ENCODE measurements at regions not wholly inside any gene's neighbourhood (a gene's known extent, or its start where the extent isn't known, plus 50 kb on each side); places are given as distances from the start of the nearest gene placed in this dataset.

DNA sequence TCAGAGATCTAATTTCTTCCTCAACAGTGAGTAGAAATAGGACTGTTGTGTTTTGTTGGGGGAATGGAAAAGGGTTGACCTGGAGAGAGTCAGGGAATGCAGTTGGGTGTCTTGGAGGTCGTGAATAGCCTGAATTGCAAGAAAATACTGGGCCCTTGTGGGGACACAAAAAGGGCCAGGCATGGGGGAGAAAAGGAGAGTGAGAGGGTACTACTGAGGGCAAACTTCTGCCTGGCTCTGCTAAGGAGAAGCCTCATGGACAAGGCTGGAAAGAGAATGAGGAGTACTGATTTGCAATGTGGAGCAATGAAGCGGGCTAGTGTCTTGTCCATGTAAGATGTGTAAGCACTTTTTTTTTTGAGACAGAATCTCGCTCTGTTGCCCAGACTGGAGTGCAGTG, 96.2 kb upstream of the IRF2BP2 start:
- no peak for DNase-seq (ENCODE audit: low read depth, low spot score)

DNA sequence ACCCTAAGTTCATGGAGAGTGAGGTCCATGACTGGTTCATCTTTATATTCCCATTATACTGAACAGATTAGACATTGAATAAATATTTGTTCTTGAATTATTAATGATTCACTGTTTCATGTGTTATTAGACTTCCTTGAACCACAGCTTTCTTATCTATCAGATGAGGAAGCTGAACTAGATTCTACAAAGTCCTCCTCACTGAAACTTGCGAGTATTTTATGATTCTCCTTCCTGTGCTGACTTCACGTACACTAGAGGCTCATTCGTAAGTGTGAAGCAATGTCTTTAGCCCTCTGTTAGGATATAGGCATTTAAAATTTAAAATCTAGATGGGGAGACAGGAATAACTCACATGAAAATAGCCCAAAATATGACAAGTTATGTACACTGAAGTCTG, 95.6 kb upstream of the IRF2BP2 start:
- no peak for DNase-seq (ENCODE audit: low read depth, low spot score)

DNA sequence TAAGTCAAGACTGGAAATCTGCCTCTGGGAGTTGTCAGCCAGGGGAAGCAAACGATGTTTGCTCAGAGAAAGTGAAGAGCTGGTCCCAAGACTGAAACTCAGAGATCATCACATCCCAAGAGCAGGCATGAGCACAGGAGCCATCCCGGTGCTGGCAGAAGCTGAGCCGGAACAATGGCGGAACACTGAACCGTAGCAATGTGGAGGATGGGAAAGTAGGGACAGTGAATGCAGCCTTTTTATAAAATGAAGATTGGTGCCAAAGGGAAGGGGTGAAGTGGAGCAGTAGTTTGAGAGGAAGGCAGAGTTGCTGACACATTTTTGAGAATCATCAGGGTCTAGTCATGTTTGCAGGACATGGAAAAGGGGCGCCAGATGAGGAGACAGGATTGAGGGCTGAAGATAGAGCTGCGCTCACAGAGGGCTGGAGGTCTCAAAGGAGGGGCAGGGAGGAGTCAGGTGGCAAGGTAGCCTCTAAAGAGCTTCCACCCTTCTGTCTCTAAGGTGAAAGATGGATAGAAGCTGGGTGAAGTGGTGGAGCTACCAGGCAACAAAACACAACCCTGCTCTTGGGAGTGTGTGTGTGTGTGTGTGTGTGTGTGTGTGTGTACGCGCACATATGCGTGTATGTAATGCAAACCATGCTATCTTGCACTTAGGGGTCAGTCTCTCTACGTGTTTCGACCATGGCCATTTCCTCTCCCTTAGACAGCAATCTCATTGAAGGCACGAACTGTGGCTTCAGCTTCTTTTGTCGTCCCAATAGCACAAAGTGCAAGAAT, 94.3 kb upstream of the IRF2BP2 start:
- no peak for DNase-seq (ENCODE audit: low read depth, low spot score)

DNA sequence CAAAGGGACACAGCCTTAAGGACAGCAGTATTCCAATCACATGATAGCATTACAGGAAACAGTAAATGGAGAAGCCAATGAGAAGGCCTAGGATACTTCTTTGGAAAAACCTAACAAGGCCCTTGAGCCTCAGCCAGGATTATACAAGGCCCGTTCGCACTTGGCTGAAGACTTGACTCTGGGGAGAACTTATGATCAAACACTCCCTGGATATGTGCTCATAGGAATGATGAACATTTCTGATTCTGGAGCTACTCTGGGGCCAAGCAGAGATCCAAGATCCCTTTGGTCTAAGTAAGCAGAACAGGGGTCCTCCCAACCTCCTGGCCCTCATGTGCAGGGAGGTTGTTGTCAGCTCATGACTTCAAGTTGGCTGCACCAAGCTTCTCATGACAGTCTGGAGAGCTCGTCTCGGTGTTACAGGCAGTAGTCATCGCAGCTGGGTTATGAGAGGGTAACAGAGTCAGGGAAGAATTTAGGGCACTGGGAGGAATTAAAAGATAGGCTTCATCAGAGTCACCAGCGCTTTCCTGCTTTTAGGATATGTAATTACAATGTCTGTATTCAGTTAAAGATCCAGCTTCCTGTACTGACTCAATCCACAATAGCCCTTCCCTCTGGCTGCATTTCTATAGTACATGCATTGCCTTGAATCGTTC, 92.5 kb upstream of the IRF2BP2 start:
- no peak for DNase-seq (ENCODE audit: low read depth, low spot score)

DNA sequence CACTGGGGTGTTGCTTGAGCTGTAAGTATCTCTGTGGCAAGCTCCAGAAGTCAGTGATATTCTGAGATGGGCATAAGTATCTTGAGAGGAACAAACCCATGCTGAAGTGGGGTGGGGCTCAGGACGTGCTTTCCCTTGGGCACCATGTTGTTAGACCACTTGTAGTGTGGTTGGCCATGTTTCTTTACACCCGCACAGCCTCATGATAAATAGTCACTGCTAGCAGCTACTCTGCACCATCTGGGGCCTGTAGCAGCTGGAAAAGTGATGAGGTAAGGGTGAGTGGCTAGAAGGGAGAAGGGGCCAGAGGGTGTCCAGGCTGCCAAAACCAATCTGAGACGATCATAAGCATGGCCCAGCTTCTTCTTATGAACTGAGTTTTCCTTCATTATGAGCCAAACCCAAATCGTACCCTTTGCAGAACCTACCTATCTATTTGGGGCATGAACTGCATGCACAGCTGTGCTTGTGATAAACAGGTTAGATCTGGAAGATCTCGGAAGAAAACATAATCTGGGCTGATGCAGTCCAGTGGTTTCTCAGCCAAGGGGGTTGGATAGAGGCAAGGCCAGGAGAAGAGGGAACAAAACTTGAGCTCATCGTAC, 91.9 kb upstream of the IRF2BP2 start:
- DNase-seq (ENCODE audit: low read depth, low spot score), result no peak

DNA sequence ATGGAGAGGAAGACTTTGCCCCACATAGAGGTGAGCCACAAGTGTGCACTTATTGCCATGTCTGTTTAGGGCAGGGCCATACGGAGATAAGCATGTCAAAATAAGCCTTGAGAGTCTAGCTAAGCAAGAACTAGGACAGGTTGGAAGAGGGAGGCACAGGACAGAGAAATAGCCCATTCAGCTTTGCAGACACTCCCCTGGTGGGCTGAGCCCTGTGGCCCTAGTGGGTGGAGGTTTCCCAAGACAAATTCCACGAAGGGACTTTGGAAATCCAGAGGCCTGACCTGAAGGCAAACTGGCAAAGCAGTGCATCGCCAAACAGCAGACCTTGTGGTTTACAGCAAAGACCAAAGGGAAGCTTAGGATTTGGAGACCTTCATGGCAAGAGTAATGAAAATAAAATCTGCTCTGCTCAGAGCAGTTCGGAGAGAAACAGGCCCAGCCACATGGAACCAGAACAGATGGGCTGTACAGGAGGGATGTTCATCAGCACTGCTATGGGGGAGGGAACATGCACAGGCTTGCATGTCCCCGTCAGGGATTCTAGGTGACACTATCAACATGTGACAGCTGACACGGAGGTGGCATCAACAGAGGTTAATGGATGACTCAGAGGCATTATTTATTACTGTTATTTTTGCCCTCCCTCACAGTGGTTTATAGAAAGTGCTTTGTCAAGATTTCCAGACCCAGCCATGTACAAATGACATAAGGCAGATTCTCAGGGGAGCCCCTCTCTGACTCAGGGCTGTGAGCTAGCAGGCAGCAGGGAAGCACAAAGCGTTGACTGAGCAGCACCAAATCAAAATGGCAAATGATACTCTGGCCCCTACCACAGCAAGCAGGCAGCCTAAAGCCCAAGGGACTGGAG, 90.1 kb upstream of the IRF2BP2 start:
- no peak for DNase-seq (ENCODE audit: low read depth, low spot score)

DNA sequence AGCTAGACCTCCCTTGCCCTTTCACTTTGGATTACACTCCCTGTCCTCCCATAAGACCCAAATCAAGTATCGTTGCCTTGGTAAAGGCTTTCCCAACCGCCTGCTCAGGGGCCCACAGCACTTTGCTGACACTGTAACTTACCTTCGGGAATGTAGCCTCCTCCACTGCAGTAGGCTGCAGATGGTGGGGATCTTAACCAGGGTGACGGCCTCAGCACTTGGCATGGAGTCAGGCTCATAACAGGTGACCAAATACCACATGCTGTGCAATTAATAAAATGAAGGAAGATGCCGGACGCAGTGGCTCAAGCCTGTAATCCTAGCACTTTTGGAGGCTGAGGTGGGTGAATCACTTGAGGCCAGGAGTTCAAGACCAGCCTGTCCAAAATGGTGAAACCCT, 88.7 kb upstream of the IRF2BP2 start:
- no peak for DNase-seq (ENCODE audit: low read depth, low spot score)

DNA sequence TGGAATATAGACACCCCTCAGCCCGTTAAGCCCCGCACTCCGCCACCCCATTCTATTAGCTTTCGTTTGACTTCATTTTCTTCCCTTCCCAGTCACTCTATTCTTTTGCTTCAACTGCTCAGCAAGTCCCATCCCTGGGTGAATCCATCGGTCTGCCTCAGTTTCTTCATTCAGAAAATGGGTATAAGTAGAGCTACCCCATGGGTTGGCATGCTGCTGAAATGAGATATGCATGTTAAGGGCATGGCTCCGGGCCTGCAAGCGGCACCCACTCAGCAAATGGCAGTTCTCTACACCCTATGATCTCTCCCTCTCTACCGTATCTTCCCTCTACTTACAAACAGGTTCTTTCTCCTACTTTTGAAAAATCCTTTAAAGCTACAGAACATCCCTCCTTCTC, 87.8 kb upstream of the IRF2BP2 start:
- no peak for DNase-seq (ENCODE audit: low read depth, low spot score)

DNA sequence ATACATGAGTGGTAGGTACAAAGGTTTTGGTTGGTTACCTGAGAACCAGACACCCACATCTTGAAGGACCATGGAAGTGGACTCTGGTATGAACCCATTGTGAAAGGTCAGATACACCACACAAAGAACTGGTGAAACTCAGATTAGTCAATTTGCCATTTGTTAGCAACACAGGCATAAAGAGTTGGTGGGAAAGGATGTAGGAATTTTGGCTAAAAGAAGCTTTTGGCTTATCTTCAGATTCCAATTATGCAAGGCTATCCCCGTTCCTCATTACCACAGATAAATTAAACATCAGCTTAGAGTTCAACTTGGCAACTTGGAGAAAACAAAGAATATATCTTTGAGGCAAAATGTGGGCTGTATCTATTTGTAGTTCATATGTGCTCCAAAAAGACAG, 87.0 kb upstream of the IRF2BP2 start:
- no peak for DNase-seq (ENCODE audit: low read depth, low spot score)

DNA sequence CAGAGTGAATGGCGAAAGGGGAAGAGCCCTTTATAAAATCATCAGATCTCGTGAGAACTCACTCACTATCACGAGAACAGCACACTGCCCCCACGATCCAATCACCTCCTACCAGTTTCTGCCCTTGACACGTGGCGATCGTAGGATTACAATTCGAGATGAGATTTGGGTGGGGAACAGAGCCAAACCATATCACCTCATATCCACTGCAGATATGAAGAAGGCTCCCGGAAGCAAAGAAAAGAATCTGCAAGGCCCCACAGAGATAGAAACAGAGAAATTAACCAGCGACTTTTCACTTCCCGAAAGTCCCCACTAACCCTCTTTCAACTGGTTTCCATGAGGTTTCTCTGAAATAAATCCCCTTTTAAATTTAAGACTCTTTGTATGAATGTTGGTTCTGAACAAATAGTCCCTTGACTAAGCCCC, 86.2 kb upstream of the IRF2BP2 start:
- DNase-seq (ENCODE audit: low read depth, low spot score), result no peak

DNA sequence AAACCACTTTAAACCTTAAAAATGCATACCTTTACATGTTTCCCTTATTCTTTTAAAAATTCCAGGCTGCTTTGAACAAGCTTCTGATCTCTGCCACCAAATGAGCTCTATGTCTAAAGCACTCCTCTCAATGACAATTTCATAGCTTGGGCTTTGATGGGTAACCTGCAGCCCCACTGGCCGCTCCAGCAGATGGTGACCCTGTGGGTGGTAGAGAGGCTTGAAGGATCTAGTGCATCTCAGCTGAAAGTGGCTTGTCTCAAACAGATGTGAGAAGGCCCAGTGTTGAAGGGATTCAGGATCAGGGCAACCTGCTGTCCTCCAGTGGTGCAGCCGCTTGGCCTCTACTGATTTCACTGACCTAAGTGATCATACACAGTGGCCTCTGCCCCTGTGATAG, 84.7 kb upstream of the IRF2BP2 start:
- no peak for DNase-seq (ENCODE audit: low read depth, low spot score)

DNA sequence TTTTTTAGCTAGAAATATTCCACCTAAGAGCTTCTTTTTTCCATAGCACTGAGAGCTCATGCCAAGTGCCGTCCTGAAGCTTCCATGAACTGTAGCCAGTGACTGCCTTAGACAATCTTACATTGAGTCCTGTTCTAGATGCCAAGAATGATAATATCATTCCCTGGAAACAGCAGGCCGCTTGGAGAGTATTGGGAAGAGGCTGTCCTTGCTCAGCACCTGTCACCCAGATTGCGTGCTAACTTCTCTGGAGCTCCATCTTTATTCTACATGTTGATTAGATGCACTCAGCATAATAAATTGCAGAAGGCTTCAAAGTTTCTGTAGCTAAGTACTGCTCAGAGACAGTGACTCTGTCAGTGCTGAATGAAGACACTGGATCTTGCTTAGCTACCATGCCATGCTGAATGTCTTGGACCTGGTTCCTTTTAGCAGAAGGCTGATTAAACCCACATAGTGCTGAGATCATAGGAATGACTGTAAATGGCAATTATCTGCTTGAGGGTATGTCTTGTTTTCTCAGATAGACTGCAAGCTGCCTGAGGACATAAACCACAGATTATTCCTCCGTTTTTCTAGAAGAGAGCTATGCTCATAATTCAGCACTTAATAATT, 83.1 kb upstream of the IRF2BP2 start:
- DNase-seq (ENCODE audit: low read depth, low spot score), result no peak

DNA sequence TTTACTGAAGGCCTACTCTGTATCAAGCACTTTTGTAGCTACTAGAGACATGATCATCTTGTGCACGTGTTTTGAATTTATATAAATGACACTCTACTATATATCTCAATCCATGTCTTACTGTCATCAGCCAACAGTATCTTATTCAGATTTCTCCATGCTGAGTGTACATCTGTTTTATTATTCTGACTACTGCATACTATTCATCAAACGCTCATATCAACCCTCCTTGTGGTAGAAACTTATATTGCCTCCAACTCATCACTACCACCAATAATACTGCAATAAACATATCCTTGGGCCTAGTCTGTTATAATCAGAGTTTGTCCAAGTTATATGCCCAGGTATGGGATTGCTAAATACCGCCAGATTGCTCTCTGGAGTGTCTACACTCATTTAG, 81.6 kb upstream of the IRF2BP2 start:
- DNase-seq (ENCODE audit: low read depth, low spot score), result no peak

DNA sequence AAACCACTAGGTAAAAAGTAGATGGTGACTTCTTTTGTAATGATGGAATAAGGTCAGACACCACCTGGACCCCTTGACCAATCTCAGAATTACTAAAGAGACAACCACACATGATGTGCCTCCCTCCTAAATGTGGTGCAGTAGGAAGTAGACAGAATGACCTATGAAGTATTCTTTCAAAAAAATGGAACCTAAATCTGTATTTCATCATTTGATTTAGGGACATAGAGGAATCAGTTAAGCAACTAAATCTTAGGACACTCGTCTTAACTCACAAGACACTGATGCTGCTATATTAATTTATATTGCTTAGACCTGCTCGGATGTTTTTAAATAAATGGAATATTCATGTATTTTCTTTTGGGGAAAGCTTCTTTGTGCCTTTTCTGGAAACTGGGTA, 80.9 kb upstream of the IRF2BP2 start:
- DNase-seq (ENCODE audit: low read depth, low spot score), result no peak

DNA sequence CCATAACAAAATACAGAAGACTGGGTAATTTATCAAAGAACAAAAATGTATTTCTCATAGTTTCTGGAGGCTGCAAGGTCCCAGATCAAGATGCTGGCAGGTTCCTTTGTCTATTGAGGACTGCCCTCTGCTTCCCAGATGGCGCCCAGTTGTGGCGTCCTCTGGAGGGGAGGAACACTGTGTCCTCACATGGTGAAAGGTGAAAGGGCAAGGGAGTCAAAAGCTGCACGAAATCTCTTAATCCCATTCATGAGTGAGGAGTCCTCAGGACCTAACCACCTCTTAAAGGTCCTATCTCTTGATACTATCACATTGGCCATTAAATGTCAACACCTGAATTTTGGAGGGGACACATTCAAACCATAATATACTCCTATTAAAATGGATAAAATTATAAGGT, 79.3 kb upstream of the IRF2BP2 start:
- no peak for DNase-seq (ENCODE audit: low read depth, low spot score)

DNA sequence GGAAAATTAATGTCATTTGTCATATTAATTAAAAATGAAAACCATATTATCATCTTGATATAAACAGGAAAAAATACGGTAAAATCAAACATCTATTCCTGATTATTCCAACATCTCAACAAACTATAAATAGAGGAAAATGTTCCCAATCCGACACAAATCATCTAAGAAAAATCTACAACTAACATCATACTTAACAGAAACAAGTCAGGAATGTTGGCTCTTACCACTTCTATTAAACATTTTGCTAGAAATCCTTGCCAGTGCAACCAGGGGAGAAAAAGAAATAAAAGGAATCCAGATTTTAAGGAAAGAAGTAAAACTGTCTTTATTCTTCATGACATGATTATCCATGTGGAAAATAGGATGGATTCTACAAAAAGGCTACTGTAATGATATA, 77.0 kb upstream of the IRF2BP2 start:
- DNase-seq (ENCODE audit: low read depth, low spot score), result no peak

DNA sequence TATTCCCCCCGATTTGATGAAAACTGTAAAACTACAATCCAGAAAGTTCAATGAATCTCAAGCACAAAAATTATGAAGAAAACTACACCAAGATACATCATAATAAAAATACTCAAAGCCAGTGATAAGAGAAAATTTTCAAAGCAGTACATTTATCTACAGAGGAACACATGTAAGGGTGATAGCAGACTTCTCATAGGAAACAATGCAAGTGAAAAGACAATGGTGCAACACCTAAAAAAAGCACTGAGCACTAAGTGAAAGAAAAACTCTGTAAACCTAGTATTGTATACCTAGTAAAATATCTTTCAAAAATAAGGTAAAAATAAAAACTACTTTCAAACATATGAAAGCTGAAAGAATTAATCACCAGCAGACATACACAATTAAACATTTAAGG, 76.1 kb upstream of the IRF2BP2 start:
- no peak for DNase-seq (ENCODE audit: low read depth, low spot score)

DNA sequence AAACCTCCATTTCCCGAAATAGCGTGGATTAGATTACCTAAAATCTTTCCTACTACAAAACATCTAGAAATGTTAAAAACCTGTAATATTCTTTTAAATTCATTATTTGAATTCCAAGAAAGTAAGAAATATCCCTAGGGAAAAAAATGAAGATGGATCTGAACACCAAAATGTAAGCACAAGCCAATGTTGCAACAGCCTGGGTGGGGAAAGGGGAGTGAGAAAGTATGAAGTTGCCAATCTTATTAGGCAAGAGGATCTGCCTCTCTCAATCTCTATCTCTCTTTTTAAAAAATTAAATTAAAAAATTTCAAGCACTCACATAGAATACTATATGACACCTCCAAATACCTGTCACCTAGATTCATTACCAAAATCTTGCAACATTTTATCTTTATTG, 74.9 kb upstream of the IRF2BP2 start:
- no peak for DNase-seq (ENCODE audit: low read depth, low spot score)

DNA sequence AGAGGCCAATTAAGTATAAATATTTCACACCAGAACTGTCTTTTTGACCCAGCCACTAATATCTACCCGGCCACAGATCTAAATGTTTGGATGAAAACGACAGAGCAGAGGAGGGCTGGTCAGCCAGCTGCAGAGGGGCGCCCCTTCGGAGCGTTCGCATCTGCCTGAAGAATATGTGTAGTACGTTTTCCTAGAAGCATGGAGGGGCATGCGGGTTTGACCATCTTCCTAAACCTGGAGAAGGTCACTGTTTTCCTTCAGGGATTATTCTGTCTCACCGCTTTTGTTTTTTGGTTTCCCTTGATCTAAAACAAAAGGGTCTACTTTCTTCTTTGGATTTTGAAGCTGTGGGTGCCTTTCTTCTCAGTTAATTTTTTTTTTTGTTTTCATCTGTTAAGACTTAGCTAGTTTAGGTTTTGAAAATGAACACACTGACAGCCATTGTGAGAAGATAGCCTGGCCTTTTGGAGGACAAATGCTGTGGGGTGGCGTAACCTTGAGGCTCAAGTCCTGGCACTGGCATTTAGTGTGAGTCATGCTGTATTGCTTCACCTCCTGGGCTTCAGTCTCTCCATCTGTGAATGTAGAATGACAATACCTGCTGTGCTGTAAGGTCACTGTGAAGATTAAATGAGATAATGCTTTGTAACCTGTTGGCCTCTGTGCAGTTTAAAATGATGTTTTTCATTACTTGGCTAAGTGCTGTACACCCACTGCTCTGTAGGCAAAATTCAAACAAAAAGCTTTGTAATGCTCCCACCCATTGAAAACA, 74.1 kb upstream of the IRF2BP2 start:
- no peak for DNase-seq (ENCODE audit: low read depth, low spot score)

DNA sequence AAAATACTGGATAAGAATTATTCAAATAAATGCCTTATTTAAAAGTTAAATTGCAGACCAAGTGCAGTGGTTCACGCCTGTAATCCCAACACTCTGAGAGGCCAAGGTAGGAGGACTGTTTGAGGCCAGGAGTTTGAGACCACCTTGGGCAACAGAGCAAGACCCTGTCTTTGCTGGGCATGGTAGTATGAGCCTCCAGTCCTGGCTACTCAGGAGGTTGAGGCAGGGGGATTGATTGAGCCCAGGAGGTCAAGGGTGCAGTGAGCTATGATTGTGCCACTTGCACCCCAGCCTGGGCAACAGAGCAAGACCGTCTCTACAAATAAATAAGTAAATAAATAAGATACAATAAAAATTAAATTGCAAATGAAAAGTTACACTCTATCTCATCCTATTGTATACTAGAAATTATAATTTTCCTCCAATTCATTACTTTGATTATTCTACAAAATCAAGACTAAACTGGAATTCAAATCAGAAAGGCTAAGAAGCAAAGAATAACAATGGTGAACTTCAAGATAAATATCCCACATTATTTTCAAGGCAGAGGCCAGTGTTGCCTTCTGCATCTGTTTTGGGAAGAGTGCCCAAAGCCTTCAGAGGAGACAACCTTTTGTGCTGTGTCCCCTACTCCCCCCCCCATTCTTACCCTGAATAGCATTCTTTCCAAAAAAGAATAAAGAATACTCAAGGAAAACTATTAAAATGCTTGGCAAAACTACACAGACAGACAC, 73.3 kb upstream of the IRF2BP2 start:
- no peak for DNase-seq (ENCODE audit: low read depth, low spot score)

All from pulmonary artery endothelial cell (primary cell).